A673 (cell line): ENCODE measurements at regions not wholly inside any gene's neighbourhood (a gene's known extent, or its start where the extent isn't known, plus 50 kb on each side); places are given as distances from the start of the nearest gene placed in this dataset.

Source experiments
- BruUV-seq: library from RNA; stranded (reverse); fragments of 400-500 nt; replicated peaks from 2 replicates; lab custom pipeline; 2021; lab: Mats Ljungman, UMichigan
- CTCF ChIA-PET: fragments of 300-600 bp; sonication (Branson Sonifier 250); formaldehyde crosslinking; loops from one replicate; lab custom pipeline; 2022; ENCODE audit warnings: antibody characterized with exemption; lab: Charles Lee
- POLR2A ChIA-PET: fragments of 300-600 bp; sonication (Branson Sonifier 250); formaldehyde crosslinking; loops from one replicate; lab custom pipeline; 2022; ENCODE audit warnings: antibody characterized with exemption; ENCODE audit not compliant: low non-redundant PET; lab: Charles Lee
- DNase-seq: peaks from one replicate; pipeline ENCODE4 v3.0.0-alpha.2; 2015; ENCODE audit warnings: low spot score
- H3K27ac ChIP-seq: fragments of 200-600 bp; sonication (generic); 2 replicates; pipeline ENCODE4 v1.5.1; 2016; ENCODE audit warnings: mixed run types, low read depth, mild to moderate bottlenecking, mixed read lengths, antibody characterized with exemption, low read length; ENCODE audit not compliant: poor library complexity, severe bottlenecking
- H3K27me3 ChIP-seq: fragments of 200-600 bp; sonication (generic); replicated peaks from 2 replicates; pipeline ENCODE4 v1.6.1; 2017; ENCODE audit warnings: mixed run types, low read depth, mild to moderate bottlenecking, mixed read lengths, antibody characterized with exemption, low read length; ENCODE audit not compliant: insufficient read depth, poor library complexity
- H3K36me3 ChIP-seq: fragments of 200-600 bp; sonication (generic); 2 replicates; pipeline ENCODE4 v1.6.1; 2016; ENCODE audit warnings: mixed run types, mild to moderate bottlenecking, mixed read lengths, antibody characterized with exemption, low read length; ENCODE audit not compliant: insufficient read depth, poor library complexity, severe bottlenecking
- H3K4me1 ChIP-seq: fragments of 200-600 bp; sonication (generic); 2 replicates; pipeline ENCODE4 v1.6.1; 2017; ENCODE audit warnings: mixed run types, mild to moderate bottlenecking, mixed read lengths, antibody characterized with exemption, low read length; ENCODE audit not compliant: insufficient read depth, poor library complexity, severe bottlenecking
- H3K4me3 ChIP-seq: fragments of 200-600 bp; sonication (generic); 2 replicates; pipeline ENCODE4 v1.5.1; 2016; ENCODE audit warnings: low read depth, mixed run types, mild to moderate bottlenecking, mixed read lengths, low read length; ENCODE audit not compliant: poor library complexity, severe bottlenecking
- H3K9me3 ChIP-seq: fragments of 200-600 bp; sonication (generic); 2 replicates; pipeline ENCODE4 v1.6.1; 2016; ENCODE audit warnings: mixed run types, low read depth, mild to moderate bottlenecking, mixed read lengths, antibody characterized with exemption, low read length; ENCODE audit not compliant: poor library complexity, severe bottlenecking
- EZH2 ChIP-seq: fragments of 200-600 bp; sonication (generic); IDR thresholded peaks from 2 replicates; pipeline ENCODE4 v1.6.1; 2017; ENCODE audit warnings: borderline replicate concordance, low read depth, mild to moderate bottlenecking, mixed read lengths, antibody characterized with exemption, low read length; ENCODE audit not compliant: poor library complexity, severe bottlenecking
- intact Hi-C: fragments of 100-400 bp; cut with micrococcal nuclease; formaldehyde crosslinking; loops from one replicate; pipeline ENCODE4 v1.10.0; 2022; ENCODE audit not compliant: unreplicated experiment
- TF ChIP-seq, protein P1 (sequence below): fragments of 300-800, 200-600 bp; sonication (generic); conservative IDR thresholded peaks from 2 replicates; pipeline ENCODE4 v1.5.1; 2017; ENCODE audit warnings: low read depth, mild to moderate bottlenecking, antibody characterized with exemption, low read length, moderate library complexity, mixed read lengths

DNA sequence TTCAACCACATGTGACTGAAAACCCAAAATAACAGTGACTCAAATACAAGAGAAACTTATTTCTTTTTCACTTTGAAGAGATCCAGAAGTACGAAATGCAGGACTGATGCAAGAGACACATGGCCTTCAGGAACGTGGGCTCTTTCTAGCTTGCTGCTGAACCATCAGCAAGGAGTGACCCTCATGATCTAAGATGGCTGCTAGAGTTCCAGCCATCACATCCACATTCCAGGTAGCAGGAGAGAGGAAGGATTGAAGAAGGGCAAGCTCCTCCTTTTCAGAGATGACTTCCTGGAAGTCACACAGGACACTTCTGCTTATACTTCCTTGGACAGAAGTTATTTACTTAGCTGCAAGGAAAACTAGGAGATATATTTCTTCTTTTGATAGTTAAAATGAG, 67.6 kb upstream of the BCL11B start:
- Histone ChIP-seq H3K27me3 (peaks cover 6% of the 10 kb centered on the region), H3K27ac (no peak overlapping the region), H3K4me1 (no peaks in the 10 kb centered on the region), H3K36me3 (no peaks in the 10 kb centered on the region), H3K4me3 (no peak overlapping the region), H3K9me3 (no peaks in the 10 kb centered on the region)
- TF ChIP-seq, protein P1, sequence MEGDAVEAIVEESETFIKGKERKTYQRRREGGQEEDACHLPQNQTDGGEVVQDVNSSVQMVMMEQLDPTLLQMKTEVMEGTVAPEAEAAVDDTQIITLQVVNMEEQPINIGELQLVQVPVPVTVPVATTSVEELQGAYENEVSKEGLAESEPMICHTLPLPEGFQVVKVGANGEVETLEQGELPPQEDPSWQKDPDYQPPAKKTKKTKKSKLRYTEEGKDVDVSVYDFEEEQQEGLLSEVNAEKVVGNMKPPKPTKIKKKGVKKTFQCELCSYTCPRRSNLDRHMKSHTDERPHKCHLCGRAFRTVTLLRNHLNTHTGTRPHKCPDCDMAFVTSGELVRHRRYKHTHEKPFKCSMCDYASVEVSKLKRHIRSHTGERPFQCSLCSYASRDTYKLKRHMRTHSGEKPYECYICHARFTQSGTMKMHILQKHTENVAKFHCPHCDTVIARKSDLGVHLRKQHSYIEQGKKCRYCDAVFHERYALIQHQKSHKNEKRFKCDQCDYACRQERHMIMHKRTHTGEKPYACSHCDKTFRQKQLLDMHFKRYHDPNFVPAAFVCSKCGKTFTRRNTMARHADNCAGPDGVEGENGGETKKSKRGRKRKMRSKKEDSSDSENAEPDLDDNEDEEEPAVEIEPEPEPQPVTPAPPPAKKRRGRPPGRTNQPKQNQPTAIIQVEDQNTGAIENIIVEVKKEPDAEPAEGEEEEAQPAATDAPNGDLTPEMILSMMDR: no peak
- TF ChIP-seq EZH2: no peak
- ChIA-PET POLR2A (no interaction called here), CTCF (interaction anchor here (1.0 kb wide), 1 partner anchor 20 kb away, joined by 3 read pairs; no protein-coding TSS in a partner anchor)
- intact Hi-C loops: no loop called here
- BruUV-seq: no TSS peak
- DNase-seq: no peak

DNA sequence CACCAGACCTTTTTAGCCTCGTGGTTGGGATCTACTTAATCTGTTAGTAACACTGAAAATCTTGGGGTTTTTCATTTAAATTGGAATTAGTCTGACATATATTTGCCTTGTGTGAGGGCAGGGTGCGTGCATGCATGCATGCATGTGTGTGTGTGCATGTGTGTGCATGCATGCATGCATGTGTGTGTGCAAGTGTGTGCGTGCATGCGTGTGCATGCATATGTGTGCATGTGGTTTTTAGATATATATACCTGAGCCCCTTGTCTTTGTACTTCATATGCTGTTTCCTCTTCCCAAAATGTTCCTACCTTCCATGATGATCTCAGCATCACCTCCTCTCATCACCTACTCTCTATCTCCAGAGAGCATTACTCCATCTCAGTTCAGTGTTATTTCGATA, 66.3 kb upstream of the BCL11B start:
- DNase-seq: no peak
- ChIA-PET CTCF (no interaction called here), POLR2A (no interaction called here)
- no TSS peak for BruUV-seq
- intact Hi-C loops: no loop called here
- Histone ChIP-seq H3K4me3 (no peak overlapping the region), H3K4me1 (no peaks in the 10 kb centered on the region), H3K9me3 (no peaks in the 10 kb centered on the region), H3K36me3 (no peaks in the 10 kb centered on the region), H3K27ac (no peak overlapping the region), H3K27me3 (peaks cover 6% of the 10 kb centered on the region)
- TF ChIP-seq, protein P1: no peak
- TF ChIP-seq EZH2: no peak

DNA sequence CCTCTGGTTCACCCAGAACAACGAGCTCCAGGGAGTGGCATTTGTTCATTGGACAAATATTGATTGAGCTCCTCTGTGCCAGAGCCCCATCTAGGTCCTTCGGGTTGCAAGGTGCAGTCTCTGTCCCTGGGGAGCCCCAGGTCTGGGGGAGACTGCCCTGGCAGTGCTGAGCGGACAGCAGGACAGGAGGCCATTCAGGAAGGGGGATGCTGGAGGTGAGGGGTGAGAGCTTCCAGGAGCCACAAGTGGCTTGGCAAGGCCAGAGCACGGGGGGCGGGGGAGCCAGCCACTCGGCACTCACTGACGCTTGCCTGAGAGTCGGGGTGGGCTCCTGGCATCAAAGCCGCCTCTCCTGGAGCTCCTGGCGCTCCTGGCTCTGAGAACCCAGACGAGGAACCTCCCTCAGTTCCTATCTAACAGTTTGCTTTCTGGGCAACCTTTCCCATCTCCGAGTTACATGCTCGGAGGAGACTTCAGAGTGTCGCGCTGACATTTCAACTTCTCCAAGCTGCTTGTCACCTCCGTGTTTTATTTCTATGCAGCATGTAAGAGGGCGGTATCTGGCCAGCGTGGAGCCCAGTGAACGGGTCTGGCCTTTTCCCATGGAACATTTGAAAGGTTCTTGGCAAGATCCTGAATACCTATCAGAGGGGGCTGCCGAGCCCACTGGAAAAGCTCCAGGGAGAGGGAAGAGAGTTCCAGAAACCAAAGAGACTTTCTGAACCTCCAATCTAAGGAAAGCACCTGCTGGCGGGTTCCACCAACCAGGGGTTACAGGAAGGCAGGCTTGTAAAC, 62.0 kb upstream of the BCL11B start:
- CTCF ChIA-PET: interaction anchor here (1.1 to 1.9 kb wide), 1 partner anchor 14 kb away, joined by 4 to 6 read pairs; no protein-coding TSS in a partner anchor
- Histone ChIP-seq H3K27me3 (peaks cover 6% of the 10 kb centered on the region), H3K27ac (no peak overlapping the region), H3K36me3 (no peaks in the 10 kb centered on the region), H3K4me3 (no peak overlapping the region), H3K4me1 (no peaks in the 10 kb centered on the region), H3K9me3 (no peaks in the 10 kb centered on the region)
- no peak for DNase-seq
- TF ChIP-seq, protein P1: no peak
- no peak for TF ChIP-seq EZH2
- POLR2A ChIA-PET: no interaction called here
- intact Hi-C loops: no loop called here
- BruUV-seq: no TSS peak
